ENCODE measurements at regions not wholly inside any gene's neighbourhood (a gene's known extent, or its start where the extent isn't known, plus 50 kb on each side); places are given as distances from the start of the nearest gene placed in this dataset.

DNA sequence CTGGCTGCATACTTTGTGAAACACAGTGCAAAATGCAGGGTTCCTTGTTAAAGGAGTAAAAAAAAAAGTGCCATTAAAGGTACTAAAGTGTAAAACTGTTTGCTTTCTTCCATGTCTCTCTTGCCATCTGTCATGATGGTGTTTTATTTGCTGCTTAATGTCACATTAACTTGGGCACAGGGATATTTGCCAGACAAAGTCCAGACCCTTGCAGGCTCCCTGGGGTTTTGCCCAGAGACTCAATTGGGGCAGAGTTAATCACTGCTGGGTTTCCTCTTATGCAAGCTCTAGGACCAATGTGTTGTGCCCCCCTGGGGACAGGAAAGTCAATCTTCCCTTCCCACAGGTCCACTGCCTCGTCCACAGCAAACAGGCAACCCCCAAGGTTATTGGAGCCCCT is 274.3 kb upstream of the SGCD start:
- TF ChIP-seq, protein P1, sequence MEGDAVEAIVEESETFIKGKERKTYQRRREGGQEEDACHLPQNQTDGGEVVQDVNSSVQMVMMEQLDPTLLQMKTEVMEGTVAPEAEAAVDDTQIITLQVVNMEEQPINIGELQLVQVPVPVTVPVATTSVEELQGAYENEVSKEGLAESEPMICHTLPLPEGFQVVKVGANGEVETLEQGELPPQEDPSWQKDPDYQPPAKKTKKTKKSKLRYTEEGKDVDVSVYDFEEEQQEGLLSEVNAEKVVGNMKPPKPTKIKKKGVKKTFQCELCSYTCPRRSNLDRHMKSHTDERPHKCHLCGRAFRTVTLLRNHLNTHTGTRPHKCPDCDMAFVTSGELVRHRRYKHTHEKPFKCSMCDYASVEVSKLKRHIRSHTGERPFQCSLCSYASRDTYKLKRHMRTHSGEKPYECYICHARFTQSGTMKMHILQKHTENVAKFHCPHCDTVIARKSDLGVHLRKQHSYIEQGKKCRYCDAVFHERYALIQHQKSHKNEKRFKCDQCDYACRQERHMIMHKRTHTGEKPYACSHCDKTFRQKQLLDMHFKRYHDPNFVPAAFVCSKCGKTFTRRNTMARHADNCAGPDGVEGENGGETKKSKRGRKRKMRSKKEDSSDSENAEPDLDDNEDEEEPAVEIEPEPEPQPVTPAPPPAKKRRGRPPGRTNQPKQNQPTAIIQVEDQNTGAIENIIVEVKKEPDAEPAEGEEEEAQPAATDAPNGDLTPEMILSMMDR (IDR thresholded peaks at IDR 0.05 in 8 of 11, conservative IDR thresholded peaks at IDR 0.05 in 3 of 11) = no peak
- no peak for TF ChIP-seq POLR2AphosphoS5 (IDR thresholded peaks at IDR 0.05)
- TF ChIP-seq POLR2A (IDR thresholded peaks at IDR 0.05) = no peak

Data from spleen (tissue), 7 donors.